ENCODE measurements at regions not wholly inside any gene's neighbourhood (a gene's known extent, or its start where the extent isn't known, plus 50 kb on each side); places are given as distances from the start of the nearest gene placed in this dataset.

DNA sequence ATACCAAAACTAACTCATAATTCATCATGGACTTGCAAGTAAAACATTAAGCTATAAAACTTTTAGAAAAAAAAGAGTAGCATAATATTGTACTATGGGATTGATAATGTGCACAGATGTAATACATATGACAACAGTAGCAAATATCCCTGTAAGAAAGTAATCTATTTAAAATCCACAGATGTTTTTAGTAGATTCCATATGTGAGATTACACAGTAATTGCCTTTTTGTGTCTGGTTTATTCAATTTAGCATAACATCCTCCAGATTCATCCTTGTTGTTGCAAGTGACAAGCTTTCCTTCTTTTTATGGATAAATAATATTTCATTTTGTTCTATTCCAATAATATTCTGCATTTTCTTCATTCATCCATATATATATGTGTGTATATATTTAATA lies 278.2 kb upstream of the LRRTM4 start:
- H3K27me3 ChIP-seq (ENCODE audit: control insufficient read depth in 4 of 4, insufficient read depth in 4 of 4, low read length in 3 of 4), result no peaks in the 10 kb centered on the region
- no peak for DNase-seq (ENCODE audit: low spot score)
- no peak overlapping the region for H3K27ac ChIP-seq (ENCODE audit: low read depth in 1 of 2, low read length in 2 of 2)
- no peaks in the 10 kb centered on the region for H3K9me3 ChIP-seq (ENCODE audit: control insufficient read depth in 4 of 4, low read length in 3 of 4)
- no peaks in the 10 kb centered on the region for H3K36me3 ChIP-seq (ENCODE audit: control insufficient read depth in 4 of 4, insufficient read depth in 3 of 4, low read depth in 1 of 4, low read length in 3 of 4)
- H3K9ac ChIP-seq (ENCODE audit: low read depth in 1 of 2, low read length in 2 of 2), result no peak overlapping the region
- H3K4me3 ChIP-seq (ENCODE audit: low read depth in 1 of 3, low read length in 3 of 3), result no peak overlapping the region
- H3K4me1 ChIP-seq (ENCODE audit: control insufficient read depth in 4 of 4, insufficient read depth in 4 of 4, low read length in 3 of 4), result no peaks in the 10 kb centered on the region
- TF ChIP-seq, protein P1, sequence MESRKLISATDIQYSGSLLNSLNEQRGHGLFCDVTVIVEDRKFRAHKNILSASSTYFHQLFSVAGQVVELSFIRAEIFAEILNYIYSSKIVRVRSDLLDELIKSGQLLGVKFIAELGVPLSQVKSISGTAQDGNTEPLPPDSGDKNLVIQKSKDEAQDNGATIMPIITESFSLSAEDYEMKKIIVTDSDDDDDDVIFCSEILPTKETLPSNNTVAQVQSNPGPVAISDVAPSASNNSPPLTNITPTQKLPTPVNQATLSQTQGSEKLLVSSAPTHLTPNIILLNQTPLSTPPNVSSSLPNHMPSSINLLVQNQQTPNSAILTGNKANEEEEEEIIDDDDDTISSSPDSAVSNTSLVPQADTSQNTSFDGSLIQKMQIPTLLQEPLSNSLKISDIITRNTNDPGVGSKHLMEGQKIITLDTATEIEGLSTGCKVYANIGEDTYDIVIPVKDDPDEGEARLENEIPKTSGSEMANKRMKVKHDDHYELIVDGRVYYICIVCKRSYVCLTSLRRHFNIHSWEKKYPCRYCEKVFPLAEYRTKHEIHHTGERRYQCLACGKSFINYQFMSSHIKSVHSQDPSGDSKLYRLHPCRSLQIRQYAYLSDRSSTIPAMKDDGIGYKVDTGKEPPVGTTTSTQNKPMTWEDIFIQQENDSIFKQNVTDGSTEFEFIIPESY (IDR thresholded peaks at IDR 0.05), result no peak
- TF ChIP-seq, protein P2, sequence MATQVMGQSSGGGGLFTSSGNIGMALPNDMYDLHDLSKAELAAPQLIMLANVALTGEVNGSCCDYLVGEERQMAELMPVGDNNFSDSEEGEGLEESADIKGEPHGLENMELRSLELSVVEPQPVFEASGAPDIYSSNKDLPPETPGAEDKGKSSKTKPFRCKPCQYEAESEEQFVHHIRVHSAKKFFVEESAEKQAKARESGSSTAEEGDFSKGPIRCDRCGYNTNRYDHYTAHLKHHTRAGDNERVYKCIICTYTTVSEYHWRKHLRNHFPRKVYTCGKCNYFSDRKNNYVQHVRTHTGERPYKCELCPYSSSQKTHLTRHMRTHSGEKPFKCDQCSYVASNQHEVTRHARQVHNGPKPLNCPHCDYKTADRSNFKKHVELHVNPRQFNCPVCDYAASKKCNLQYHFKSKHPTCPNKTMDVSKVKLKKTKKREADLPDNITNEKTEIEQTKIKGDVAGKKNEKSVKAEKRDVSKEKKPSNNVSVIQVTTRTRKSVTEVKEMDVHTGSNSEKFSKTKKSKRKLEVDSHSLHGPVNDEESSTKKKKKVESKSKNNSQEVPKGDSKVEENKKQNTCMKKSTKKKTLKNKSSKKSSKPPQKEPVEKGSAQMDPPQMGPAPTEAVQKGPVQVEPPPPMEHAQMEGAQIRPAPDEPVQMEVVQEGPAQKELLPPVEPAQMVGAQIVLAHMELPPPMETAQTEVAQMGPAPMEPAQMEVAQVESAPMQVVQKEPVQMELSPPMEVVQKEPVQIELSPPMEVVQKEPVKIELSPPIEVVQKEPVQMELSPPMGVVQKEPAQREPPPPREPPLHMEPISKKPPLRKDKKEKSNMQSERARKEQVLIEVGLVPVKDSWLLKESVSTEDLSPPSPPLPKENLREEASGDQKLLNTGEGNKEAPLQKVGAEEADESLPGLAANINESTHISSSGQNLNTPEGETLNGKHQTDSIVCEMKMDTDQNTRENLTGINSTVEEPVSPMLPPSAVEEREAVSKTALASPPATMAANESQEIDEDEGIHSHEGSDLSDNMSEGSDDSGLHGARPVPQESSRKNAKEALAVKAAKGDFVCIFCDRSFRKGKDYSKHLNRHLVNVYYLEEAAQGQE (IDR thresholded peaks at IDR 0.05), result no peak
- TF ChIP-seq, protein P3, sequence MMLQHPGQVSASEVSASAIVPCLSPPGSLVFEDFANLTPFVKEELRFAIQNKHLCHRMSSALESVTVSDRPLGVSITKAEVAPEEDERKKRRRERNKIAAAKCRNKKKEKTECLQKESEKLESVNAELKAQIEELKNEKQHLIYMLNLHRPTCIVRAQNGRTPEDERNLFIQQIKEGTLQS (IDR thresholded peaks at IDR 0.05), result no peak
- TF ChIP-seq TAF1 (conservative IDR thresholded peaks at IDR 0.05) (no peak), SP1 (IDR thresholded peaks at IDR 0.05) (no peak), NR2F2 (IDR thresholded peaks at IDR 0.05) (no peak), RAD21 (IDR thresholded peaks at IDR 0.05) (no peak), JUND (IDR thresholded peaks at IDR 0.05) (no peak), HNF4A (conservative IDR thresholded peaks at IDR 0.05) (no peak)
- TF ChIP-seq, protein P4, sequence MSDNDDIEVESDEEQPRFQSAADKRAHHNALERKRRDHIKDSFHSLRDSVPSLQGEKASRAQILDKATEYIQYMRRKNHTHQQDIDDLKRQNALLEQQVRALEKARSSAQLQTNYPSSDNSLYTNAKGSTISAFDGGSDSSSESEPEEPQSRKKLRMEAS (IDR thresholded peaks at IDR 0.05), result no peak

DNA sequence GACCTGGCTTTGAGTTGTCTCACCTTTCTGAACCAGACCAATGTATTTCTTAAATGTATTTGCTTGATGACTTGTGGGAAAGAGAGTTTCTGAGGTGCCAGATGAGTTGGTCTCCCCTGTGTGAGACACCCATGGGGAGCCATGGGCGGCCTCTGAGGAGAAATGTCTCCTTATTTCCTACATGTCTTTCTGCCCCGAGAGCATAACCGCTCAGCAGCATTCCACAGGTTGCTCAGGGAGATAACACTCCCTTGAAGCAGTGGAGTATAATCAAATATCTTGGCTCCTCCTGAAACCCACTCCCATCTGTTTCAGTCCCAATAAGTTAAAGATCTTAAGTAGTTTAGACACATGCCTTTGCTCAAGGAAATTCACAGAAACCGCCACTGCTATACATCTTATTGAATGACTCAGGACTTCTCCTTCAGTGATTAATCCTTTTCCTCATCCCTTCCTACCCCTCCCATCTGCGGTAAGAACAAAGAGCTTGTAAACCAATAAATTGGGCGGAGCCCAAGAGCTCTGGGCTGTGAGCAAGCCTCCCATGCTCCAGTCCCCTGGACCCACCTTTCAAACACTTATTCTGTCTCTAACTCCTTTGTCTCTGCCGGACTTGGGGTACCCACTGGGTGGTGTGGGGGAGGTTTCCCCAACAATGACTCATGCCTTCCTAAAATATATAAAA lies 285.5 kb upstream of the LRRTM4 start:
- no peak overlapping the region for H3K9ac ChIP-seq (ENCODE audit: low read depth in 1 of 2, low read length in 2 of 2)
- H3K27me3 ChIP-seq (ENCODE audit: control insufficient read depth in 4 of 4, insufficient read depth in 4 of 4, low read length in 3 of 4), result no peaks in the 10 kb centered on the region
- no peak overlapping the region for H3K4me3 ChIP-seq (ENCODE audit: low read depth in 1 of 3, low read length in 3 of 3)
- TF ChIP-seq GABPA (IDR thresholded peaks at IDR 0.05 in 1 of 2, conservative IDR thresholded peaks at IDR 0.05 in 1 of 2), result no peak
- TF ChIP-seq RAD21 (IDR thresholded peaks at IDR 0.05), result no peak
- TF ChIP-seq HNF4A (conservative IDR thresholded peaks at IDR 0.05), result no peak
- TF ChIP-seq EGR1 (IDR thresholded peaks at IDR 0.05; ENCODE audit: low read depth in 2 of 2), result no peak
- TF ChIP-seq RXRA (IDR thresholded peaks at IDR 0.05), result no peak
- TF ChIP-seq, protein P5, sequence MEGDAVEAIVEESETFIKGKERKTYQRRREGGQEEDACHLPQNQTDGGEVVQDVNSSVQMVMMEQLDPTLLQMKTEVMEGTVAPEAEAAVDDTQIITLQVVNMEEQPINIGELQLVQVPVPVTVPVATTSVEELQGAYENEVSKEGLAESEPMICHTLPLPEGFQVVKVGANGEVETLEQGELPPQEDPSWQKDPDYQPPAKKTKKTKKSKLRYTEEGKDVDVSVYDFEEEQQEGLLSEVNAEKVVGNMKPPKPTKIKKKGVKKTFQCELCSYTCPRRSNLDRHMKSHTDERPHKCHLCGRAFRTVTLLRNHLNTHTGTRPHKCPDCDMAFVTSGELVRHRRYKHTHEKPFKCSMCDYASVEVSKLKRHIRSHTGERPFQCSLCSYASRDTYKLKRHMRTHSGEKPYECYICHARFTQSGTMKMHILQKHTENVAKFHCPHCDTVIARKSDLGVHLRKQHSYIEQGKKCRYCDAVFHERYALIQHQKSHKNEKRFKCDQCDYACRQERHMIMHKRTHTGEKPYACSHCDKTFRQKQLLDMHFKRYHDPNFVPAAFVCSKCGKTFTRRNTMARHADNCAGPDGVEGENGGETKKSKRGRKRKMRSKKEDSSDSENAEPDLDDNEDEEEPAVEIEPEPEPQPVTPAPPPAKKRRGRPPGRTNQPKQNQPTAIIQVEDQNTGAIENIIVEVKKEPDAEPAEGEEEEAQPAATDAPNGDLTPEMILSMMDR (IDR thresholded peaks at IDR 0.05; ENCODE audit: low read depth, low read length, missing input control), result no peak
- TF ChIP-seq NR2F2 (IDR thresholded peaks at IDR 0.05), result no peak
- TF ChIP-seq TAF1 (conservative IDR thresholded peaks at IDR 0.05), result no peak
- no peak for TF ChIP-seq FOXA1 (IDR thresholded peaks at IDR 0.05)
- TF ChIP-seq, protein P1 (IDR thresholded peaks at IDR 0.05), result no peak
- no peak for TF ChIP-seq YY1 (IDR thresholded peaks at IDR 0.05)
- DNase-seq (ENCODE audit: low spot score), result no peak
- H3K9me3 ChIP-seq (ENCODE audit: control insufficient read depth in 4 of 4, low read length in 3 of 4), result no peaks in the 10 kb centered on the region
- 68% methylated on average over 7 of the region's 7 CpGs for WGBS
- no peaks in the 10 kb centered on the region for H3K4me1 ChIP-seq (ENCODE audit: control insufficient read depth in 4 of 4, insufficient read depth in 4 of 4, low read length in 3 of 4)
- H3K36me3 ChIP-seq (ENCODE audit: control insufficient read depth in 4 of 4, insufficient read depth in 3 of 4, low read depth in 1 of 4, low read length in 3 of 4), result no peaks in the 10 kb centered on the region
- H3K27ac ChIP-seq (ENCODE audit: low read depth in 1 of 2, low read length in 2 of 2), result no peak overlapping the region
